HG03025 (cell line): ENCODE measurements at regions not wholly inside any gene's neighbourhood (a gene's known extent, or its start where the extent isn't known, plus 50 kb on each side); places are given as distances from the start of the nearest gene placed in this dataset.

ENCODE experiments used
- ATAC-seq: cut with Tn5 transposase; IDR thresholded peaks from one replicate; pipeline ENCODE4 v1.9.1; 2021; ENCODE audit warnings: mild to moderate bottlenecking, moderate library complexity; ENCODE audit not compliant: unreplicated experiment, low FRiP score

DNA sequence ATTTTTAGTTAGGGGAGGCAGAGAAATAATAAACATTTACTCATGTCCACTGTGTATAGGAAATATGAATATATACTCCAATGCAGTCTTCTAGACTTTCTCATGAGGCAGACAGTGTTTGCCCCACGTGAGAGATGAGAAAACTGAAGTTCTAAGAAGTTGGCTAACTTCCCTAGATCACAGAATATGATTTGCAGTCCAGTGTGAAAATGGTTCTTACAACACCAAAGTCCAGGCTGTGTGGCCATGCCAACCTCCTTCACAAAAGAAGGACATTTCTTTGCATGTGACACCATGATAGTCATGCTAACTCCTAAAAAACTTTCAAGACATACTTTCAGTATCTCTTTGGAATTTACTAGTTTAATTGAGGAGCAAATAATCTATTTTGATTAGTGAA, 143.7 kb downstream of the IRS1 start:
- ATAC-seq, result no peak

DNA sequence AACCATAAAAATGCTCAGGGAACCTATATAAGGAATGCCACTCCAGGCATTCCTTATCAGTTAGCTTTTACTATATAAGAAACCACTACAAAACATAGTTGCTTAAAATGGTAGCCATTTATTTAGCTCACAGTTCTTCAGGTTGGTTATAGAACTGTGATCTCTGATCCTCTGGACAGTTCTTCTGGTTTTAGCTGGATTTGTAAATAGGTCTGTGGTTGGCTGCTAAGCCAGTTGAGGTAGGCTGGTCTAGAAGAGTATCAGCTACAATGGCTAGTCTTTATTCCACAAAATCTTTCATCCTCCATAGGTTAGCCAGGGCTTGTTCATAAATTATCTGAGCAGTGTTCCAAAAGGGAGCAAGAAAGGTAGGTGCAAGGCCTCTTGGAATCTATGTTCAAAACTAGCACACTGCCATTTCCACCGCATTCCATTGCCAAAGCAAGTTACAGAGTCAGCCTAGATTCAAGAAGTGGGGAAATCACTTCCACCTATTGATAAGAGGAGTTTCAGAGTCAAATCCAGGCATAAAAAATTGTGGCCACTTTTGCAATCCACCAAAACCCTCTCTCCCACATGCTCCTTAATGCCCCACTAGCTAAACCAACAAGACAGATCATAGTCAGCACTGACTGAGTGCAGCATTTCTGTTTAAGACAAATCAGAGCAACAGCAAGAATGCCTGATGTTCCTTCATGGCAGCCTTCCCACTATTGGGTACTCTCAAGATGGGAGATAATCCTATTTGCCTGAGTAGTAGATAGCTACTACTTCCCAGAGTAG, 146.4 kb downstream of the IRS1 start:
- no peak for ATAC-seq

DNA sequence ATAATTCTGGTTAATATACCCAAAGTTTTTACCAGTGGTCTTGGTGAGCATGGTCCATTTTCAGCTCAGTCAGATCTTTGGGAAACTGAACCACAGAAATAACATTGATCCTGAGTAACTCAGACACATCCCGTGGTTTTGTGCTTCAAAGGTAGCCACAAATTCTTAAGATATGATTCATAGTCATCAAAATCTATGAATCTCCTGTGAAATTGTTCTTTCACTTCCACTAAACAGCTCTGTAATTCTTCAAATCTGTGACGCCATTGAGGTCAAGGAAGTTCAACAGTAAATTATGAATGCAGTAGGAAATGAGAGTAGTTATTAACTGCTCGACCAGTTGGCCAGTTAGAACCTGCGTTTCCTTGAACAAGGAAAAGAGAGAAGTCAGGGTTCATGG, 147.3 kb downstream of the IRS1 start:
- ATAC-seq, result no peak

DNA sequence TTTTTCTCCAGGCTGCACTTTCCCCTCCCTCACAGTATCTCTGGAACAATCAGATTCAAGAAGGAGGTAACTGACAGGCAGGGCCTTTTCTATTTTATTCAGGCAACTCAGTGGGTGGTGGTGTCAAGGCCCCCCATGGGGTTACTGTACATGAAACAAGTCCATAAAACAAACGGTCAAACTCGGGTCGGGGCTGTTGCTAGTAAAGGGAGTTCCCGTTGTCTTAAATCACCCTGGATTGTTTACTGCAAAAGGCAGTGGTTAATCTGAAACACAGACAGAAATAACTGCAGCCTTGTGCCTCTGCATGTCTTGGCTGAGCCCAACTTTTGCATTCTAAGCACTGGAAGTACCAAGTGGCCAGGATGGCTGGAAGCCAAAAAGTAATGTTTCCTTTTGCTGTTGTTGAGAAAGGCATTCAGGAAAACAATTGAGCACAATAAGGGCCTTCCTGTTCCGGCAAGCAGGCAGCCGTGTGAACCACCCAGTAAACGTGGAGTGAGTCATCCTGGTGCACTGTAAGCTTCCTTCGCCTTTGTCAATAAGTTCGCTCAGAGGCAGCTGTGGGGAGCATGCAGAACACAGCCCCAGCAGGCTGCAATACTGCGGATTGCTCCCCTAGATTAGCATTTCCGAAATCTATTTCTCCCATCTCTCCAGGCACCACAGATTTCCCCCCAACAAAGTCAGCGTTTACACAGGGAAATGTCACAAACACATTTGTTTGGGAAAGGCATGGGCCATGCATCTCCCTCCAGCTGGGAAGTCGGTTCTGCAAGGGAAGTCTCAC, 149.6 kb downstream of the IRS1 start:
- no peak for ATAC-seq

DNA sequence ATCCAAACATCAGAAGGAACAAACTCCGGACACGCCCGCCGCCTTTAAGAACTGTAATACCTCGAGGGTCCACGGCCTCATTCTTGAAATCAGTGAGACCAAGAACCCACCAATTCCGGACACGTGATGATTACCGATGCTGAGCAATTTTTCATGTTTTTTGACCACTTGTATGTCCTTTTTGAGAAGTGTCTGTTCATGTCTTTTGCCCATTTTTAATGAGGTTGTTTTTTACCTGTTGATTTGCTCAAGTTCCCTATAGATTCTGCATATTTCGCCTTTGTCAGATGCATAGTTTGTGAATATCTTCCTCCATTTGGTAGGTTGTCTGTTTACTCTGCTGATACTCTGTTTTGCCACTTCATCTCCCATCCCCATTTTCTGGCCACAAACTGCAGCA, 150.4 kb downstream of the IRS1 start:
- ATAC-seq, result no peak

DNA sequence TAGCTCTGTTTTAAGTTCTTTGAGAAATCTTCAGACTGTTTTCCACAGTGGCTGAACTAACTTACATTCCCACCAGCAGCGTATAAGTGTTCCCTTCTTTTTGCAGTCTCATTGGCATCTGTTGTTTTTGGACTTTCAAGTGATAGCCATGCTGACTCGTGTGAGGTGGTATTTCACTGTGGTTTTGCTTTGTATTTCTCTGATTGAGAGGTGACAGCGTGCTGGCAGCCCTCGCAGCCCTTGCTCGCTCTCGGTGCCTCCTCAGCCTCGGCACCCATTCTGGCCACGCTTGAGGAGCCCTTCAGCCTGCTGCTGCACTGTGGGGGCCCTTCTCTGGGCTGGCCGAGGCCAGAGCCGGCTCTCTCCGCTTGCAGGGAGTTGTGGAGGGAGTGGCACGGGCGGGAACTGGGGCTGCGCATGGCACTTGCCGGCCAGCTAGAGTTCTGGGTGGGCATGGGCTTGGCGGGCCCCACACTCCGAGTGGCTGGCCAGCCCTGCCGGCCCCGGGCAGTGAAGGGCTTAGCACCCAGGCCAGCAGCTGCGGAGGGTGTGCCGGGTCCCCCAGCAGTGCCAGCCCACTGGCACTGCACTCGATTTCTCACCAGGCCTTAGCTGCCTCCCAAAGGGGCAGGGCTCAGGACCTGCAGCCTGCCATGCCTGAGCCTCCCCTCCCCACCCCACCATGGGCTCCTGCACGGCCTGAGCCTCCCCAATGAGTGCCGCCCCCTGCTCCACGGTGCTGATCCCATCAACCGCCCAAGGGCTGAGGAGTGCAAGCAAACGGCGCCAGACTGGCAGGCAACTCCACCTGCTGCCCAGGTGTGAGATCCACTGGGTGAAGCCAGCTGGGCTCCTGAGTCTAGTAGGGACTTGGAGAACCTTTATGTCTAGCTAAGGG, 151.8 kb downstream of the IRS1 start:
- ATAC-seq, result no peak

DNA sequence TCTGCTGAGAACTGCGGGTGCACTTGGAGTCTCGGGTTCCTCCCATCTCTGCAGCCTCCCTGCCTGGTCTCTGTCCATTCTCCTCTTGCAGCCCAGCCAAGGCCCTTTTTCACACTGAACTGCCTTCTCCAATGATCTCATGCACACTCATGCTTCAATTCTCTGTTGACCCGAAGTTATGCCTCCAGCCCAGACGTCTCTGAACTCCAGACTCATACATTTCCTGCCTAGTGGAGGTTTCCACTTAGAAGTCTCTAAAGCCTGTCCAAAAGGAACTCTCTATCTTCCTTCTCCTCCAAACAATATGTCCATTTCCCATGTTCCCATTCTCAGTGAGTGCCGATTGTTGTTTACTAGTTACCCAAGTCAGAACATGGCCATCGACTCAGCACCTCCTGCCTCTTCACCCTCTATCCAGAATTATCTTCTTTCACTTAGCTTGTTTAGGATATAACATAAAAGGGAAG, 155.2 kb downstream of the IRS1 start:
- no peak for ATAC-seq

DNA sequence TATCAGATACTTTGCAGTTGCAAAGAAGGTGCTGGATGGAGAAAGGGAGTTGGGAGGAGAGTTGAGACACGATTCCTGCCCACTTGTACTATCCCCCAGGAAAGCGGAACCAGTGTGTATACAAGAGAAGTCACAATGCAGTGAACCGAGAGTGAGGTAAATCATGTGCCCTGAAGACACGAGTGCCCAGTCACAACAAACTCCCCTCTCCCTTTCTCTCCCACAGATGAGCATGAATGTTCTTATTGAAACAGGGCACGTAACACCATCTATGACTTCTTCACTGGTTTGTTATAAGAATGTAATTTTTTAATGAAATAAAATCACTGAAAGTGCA, 155.7 kb downstream of the IRS1 start:
- no peak for ATAC-seq

DNA sequence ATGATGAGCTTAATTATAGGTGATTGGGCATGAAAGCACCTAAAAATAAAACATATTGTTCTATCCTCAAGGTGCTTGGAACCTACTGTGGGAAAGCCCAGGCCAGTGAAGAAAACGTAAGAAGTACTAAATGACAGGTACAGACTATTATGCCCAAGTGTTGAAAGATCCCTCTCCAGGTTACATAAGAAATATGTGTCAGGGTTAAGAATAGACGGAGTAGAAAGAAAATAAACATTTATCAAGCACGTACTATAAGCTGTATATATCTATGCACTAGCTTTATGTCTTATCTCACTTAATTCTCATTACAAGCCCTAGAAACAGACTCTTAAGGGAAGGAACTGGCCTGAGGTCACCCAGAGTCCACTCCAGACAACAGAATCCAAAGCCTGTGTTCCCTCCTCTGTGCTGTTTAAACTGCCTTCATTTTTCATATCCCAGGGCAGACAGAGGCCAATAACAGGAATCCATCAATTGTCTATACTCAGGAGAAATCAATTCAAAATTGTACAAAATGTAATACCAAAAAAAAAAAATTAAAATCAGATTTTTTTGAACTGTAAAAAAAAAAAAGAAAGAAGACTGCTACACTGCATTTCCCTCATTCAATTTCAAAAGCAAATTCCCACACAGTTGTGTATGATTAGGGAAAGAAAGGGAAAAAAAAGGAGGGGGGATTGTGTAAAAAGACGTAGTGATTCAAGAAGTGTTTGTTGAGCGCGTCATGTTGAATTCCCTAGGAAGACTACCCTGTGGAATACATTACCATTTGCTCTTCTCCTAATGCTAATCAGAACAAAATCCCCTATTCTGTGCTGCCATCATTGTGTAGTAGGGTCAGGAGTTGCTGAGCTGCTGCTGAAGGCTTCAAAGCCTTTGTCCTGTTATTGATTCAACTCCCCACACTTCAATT, 156.3 kb downstream of the IRS1 start:
- no peak for ATAC-seq

DNA sequence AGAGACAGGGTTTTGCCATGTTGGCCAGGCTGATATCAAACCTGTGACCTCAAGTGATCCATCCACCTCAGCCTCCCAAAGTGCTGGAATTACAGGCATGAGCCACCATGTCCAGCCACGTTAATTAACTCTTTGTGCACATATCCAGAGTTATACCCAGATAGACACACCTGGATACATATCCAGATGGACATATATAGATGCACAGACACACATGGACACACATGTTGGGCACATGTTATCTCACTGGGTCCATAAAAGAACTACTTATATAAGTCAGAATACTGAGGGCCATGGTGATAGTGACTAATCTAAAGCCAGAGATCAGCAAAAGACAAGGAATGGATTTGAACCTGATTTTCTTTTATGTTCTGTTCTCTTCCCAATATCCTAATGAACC, 158.6 kb downstream of the IRS1 start:
- no peak for ATAC-seq

DNA sequence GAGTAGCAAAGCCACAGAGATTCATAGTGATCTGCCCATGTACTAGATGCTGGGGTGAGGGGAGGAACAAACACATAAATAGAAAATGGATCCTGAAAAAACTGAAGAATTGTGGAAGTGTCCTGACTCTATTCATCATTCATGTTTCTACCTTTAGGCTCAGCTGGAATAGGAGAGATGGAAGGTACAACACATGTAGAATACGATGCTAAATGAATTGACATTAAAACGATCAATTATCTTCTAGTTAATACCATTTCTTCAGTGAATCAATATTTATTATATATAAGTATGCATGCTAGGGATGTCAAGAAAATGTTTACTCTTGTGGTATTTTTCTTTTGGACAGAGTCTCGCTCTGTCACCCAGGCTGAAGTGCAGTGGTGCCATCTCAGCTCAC, 159.1 kb downstream of the IRS1 start:
- ATAC-seq, result no peak

DNA sequence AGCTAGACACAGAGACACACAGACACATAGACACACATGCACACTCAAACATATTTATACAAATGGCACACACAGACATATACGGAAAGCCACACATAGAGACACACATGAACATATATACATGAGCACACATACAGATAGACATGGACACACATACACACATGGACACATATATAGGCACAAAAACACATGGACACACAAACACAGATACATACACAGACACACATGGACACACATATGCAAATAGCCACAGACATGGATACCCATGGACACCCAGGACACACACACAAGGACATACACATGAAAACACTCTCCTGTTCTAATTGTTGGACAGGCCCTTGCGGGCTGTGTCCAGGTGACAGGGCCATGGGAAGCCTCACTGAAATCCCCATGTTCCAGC, 160.1 kb downstream of the IRS1 start:
- ATAC-seq, result no peak

DNA sequence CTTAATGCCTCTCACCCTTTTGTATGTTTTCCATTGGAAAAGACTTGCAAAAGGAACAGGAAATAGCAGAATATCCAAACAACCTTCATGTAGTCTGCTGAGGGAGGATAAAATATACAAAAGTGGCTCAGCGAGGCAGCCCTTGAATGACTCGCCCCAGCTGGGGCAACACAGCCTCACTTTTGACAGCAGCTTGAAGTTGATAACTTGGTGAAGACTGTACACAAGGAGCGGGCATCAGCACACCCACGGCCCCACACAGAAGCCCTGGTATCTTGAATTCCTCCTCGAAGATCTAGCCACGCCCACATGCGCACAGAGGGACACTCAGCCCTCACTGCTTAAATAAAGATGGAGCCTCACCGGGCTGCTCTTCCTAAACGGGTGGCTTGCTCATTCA, 161.0 kb downstream of the IRS1 start:
- no peak for ATAC-seq

DNA sequence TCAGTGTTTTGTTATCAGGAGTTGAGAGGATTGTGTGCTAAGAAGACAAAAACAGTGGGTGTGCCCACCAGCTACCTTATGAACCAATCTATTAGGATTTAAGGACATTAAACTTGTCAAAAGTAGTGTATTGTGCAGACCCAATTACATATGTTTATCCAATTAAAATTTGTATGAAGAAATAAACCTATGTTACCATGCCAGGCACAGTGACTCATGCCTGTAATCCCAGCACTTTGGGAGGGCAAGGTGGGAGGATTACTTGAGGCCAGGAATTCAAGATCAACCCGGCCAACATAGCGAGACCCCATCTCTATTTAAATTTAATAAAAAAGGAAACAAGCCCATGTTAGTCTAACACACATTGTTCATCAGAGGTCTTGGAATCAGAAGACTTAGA, 162.2 kb downstream of the IRS1 start:
- ATAC-seq, result no peak

DNA sequence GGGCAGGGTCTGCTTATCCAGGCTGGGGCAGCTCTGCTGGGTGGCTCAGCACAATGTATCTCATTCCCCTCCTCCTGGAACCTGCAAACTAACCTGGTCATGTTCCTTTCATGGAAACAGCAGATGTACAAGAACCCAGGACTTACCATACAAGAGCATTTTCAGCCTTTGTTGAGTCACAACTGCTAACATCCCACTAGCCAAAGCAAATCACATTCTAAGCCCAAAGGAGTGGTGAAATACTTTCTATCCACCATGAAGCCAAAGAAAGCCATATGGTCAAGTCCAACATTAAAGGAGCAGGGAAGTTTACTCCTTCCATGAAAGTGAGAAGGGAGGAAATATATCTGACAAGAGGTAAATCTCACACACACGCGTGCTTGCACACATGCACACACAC, 163.0 kb downstream of the IRS1 start:
- no peak for ATAC-seq

DNA sequence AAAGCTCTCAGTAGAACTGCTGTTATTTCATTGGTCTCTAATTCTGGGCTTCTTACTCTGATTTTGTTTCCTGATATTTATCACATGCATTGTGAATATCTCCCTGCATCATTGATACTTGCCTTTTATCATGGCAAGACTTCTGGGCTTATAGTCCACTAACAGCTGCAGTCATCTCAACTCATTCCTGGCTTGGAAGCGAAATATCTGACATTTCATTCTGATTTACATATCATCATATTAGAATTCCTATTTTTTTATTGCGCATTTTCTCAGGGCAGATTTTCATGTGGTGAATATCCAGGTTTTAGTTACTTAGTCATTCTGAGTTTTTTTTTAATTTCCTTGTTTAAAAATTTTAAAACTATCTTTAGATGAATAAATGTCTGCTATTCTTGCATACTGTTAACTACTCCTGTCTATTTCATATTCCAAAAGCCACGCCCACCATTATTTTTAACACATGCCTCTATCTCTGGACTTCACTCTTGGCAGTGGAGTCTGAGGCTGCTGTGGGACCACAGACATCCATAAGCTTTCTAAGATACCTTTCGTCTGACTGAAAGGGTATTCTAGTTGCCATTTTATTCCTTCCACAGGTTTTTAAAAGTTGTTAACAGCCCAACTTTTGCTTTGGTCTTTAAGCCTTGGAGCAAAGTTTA, 164.5 kb downstream of the IRS1 start:
- no peak for ATAC-seq

DNA sequence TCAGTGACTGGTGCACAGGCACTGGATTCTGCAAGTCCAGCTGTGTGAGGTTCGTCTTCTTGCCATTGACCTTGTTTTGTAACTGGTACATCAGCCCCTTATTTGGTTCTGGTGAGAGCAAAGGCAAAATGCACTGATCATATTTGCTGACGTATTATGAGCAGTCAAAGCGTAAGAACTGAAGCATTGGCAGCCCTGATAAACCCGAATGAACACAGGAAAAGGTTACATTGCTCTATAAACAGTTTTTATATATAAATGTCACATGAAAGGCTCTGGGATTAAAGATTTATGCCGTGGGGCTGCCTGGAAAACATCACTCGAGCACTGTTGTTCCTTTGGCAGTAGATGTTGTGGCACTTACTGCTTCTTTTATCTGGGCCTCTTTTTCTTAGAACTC, 167.9 kb downstream of the IRS1 start:
- ATAC-seq, result no peak

DNA sequence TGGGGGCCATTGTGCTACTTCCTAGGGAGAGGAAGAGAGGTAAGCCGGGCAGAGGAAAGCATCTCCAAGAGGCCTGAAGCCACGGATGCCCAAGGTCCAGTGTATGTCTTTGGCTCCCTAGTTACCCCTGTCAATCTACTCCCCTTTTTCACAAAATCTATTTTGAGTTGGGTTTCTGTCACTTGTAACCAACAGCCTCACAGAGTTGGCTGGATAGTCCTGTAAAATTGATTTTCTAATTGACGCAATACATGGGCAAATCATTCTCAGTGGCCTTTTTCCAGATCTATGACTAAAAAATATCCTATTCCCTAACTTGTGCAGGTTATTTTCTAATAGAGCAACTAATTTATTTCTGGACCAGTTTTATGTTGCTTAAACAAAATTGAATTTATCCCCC, 168.4 kb downstream of the IRS1 start:
- no peak for ATAC-seq

DNA sequence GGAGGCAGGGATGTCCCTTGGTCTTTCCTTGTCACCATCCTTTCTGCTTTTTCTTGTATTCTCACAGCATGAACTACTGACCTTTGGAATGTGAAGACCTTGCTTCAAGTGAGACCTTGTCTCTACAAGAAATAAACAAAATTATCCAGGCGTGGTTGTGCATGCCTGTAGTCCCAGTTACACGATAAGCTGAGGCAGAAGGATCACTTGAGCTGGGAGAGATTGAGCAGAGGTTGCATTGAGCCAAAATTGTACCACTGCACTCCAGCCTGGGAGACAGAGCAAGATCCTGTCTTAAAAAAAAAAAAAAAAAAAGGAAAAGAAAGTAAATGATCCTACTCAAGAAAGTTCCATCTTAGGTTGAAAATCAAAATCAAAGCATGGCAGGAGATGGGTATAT, 173.7 kb downstream of the IRS1 start:
- ATAC-seq, result no peak
